NCI-H146 (cell line): ENCODE measurements at regions not wholly inside any gene's neighbourhood (a gene's known extent, or its start where the extent isn't known, plus 50 kb on each side); places are given as distances from the start of the nearest gene placed in this dataset.
A peak's percentile ranks its signal among the peaks of the same experiment; 100 is the strongest.
"Not testable (repeated sequence)": the region's sequence is repeated elsewhere in the genome, so short reads cannot be mapped to it uniquely, and the experiment has no call there.

Source experiments
- DNase-seq: peaks from one replicate; lab custom pipeline; 2025; lab: John Stamatoyannopoulos, UW

DNA sequence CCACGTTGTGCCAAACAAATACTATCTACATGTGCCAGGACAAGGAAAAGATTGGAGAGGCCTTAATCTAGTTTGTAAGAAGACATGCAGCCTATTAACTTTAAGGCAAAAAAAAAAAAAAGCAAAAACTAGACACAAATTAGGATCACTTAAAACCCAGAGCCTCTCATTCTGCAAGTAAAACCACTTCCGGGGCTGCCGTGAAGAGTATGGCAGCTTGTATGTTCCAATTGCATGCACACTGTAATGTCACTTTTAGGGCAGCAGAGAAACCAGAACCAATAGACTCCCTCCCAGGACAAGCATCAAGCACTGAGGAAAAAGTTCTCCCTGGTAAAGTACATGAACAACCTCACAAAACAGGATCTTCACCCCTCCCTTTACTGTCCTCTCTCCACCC lies 70.6 kb downstream of the RSL24D1 start:
- DNase-seq, result no peak

GRCh38 chr15:55124616-55125015 lies 72.1 kb downstream of the RSL24D1 start:
- no peak for DNase-seq

DNA sequence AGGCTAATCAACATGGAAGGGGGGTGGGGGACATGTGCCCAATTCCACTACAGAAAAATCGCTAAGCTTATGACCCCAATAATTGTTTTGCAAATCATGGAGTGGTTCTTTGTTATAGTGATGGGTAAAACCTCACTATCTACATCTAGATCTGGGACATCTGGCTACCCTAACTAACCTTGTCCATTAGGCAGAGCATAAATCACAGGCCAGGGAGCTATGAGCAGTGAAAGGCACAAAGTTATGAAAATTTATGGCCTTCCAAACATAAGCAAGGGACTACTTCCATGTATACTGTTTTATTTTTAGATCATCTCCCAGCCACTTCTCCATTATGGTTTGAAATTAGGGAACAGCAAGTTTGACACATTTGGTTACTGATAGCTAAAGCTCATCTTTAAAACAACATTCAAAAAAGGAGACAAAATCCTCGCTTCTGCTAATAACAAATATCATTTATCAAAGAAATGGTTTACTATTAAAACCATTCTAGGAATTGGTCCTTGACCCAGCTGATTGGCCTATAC lies 78.3 kb downstream of the RSL24D1 start:
- no peak for DNase-seq

- DNase-seq, result no peak
Observed at GRCh38 chr15:55116636-55117035, 80.1 kb downstream of the RSL24D1 start.

DNA sequence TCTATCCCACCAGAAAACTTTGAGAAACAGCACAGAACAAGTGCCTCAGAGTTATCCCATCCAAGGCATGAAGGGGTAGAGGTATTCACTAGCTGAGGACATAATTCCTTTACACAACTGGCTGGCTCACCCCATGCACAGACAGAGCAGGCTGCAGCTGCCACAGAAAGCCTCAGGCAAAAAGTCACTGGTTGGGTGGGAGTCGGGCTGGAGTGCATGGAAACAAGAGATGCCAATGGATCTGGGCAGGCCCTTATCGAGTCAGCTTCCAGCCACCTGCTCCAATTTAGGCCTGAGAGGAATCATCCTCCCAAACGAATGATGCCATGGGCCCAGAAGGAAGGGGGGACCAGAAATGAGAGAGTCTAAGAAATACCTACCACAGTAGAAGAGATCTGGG lies 83.0 kb downstream of the RSL24D1 start:
- no peak for DNase-seq

- DNase-seq, result no peak
Observed at GRCh38 chr15:55112706-55113105, 84.0 kb downstream of the RSL24D1 start.

DNA sequence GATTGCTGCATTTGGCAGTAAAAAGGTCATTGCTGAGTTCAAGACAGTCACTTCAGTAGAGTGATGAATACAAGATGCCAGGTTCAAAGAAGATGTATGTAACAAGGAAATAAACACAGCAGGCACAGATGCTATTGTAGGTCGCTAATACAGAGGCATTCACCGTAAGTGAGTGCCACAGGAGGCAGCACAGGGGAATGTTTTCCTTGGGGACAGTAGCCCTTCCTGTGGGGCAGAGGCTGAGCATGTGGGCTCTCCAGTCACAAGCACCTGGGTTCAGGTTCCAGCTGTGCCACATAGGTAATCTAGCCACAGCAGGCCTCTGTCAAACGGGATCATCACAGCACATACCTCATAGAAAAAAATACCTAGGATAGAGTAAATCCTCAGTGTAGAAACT lies 86.3 kb downstream of the RSL24D1 start:
- DNase-seq, result no peak

DNA sequence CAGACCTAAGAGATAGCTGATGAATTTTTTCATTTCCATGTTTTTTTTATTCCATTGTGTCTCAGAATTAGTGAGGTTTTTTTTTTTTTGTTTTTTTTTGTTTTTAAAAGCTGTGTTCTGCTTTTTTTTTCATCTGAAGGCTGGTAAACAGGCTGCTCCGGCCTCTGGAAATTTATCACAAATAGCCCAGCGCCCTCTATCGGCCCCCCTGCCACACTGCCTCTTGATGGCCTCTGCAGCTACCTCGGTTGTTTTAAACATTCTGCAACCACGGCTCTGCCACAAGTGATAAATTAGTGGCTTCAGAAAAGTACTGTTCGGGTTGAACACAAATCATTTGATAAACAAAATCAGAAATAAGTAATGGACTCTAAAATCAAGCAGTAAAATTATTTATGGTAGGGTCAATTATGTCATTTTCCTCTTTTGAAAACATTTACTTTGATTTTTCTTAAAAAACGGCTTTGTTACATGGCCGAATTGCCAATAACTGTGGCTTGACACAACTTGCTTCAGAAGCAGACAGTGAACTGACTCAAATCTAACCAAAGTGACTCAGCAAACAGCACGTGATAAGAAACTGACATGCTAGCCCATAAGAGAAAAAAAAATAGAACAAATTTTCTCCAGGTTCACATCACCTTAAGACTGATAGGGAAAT lies 87.8 kb downstream of the RSL24D1 start:
- DNase-seq, result peak; percentile 27

DNA sequence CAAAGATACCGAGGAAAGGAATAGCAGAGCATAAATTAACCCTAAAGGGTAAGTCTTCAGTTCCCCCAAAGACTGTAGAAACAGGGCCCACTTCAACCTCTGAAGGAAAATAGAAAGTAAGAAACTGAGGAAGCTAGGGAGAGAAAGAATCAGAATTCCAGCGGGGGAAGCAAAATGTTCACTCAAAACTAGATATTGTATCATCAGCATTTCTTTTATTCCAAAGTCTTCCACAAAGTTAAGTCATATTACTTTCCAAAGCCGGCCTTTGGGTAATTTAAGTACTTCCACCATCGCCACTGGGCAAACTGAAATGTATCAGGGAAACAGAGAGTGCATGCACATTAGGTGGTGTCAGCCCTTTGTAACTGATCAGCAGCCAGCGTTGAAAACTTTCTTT lies 88.3 kb downstream of the RSL24D1 start:
- DNase-seq, result no peak

GRCh38 chr15:55106155-55106554 lies 90.6 kb downstream of the RSL24D1 start:
- no peak for DNase-seq

GRCh38 chr15:55094136-55094535 lies 102.6 kb downstream of the RSL24D1 start:
- DNase-seq, result no peak

DNA sequence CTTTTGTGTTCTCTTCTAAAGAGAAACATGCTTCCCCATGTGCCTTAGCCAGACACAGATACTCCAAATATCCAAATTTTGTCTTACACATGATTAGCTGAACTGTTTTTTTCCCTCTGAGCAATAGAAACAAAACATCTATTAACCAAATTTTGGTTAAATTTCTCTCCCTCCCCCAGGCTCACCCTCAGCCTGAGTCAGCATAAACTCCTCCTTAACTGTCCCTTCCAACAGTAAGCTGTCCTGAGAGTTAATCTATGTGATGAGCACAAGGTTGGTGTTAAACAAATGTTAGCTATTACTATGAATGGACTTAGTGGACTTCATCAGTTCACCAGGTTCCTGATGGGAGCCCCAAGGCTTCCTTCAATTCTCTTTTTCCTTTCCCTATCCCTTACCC lies 108.5 kb downstream of the RSL24D1 start:
- DNase-seq, result no peak

GRCh38 chr15:55084673-55085072 lies 112.1 kb downstream of the RSL24D1 start:
- no peak for DNase-seq

DNA sequence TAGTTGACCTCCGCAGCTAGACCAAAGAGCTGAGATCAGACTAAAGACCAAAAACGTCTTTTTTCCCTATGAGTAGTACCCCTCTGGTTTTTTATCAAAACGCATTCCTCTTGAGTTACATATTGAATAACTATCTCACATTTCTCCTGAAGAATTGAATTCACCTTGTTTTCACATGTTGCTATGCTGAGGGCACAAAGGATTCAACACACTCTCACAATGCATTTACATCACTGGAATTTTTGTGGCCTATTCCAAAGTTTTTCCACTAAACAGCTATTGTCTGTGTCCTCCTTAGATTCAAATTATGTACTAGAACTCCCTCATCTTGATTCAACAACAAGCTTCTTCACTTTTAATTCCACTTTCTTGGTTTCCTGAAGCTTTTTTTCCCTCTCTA lies 112.5 kb downstream of the RSL24D1 start:
- no peak for DNase-seq

GRCh38 chr15:55077052-55077451 lies 119.7 kb downstream of the RSL24D1 start:
- not testable (repeated sequence) for DNase-seq

DNA sequence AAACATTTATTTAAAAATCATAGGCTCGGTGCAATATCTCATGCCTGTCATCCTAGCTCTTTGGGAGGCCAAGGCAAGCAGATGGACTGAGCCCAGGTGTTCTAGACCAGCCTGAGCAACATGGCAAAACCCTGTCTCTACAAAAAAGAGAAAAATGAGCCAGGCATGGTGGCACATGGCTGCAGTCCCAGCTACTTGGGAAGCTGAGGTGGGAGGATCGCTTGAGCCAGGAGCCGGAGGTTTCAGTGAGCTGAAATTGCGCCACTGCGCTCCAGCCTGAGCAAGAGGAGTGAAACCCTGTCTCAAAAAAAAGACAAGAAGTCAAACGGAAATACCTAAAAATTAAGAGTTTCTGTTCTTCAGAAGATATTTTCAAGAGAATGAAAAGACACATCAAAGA lies 122.3 kb downstream of the RSL24D1 start:
- DNase-seq, result no peak

- DNase-seq, result not testable (repeated sequence)
Observed at GRCh38 chr15:55063970-55064369, 132.8 kb downstream of the RSL24D1 start.

DNA sequence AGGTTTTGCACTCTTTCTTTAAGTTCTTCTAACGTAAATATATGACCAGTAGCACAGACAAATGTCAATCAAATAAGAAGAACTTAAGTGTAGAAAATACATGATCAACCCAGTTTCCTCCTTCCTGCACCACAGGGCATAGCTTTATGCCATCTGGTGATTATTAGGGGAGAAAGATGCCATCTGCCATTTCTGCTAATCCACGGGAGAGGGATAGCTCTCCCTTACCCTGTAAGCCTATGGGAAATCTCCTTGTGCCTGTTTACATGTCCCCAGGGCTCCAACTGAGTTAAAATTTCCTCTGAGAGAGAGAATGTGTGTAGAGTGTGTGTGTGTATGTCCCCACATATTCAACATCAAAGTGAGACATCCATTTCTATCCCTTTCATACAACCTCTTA lies 135.9 kb downstream of the RSL24D1 start:
- no peak for DNase-seq

DNA sequence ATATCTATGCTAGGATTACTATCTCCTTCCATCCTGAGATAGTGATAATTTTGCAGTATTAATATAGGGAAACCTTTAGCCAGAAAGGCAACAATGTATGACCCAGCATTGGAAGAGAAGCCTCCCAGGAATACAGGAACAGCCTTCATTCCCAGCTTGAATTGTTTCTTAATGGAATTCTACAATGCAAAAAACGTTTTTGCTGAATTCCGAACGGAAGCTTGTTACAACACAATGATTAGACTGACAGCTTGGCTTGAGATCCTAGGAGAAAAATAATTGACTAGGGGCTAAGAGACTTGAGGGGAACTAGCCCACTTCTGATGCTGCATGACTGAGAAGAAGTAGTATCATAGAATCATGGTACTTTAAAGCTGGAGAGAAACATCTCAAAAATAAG lies 140.2 kb downstream of the RSL24D1 start:
- no peak for DNase-seq

GRCh38 chr15:55044162-55044561 lies 152.6 kb downstream of the RSL24D1 start:
- DNase-seq, result no peak

DNA sequence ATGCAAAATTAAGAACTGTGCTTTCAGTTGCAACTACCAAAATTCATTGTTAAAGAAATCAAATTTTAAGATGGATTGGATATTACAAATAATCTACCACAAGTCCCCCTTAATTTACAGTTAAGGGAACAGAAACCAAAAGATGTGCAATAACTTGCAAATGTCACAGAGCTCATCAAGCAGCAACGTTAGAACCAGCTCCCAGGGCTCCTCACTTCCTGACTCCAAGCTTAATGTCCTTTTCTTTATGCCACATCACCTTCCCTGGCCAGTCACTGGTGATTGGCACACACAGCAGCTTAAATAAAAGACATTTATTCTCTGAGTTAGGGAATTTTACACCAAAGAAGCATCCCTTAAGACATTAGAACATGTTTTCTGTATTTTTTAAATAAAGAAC lies 159.7 kb downstream of the RSL24D1 start:
- no peak for DNase-seq

GRCh38 chr15:55035749-55036148 lies 161.0 kb downstream of the RSL24D1 start:
- no peak for DNase-seq

DNA sequence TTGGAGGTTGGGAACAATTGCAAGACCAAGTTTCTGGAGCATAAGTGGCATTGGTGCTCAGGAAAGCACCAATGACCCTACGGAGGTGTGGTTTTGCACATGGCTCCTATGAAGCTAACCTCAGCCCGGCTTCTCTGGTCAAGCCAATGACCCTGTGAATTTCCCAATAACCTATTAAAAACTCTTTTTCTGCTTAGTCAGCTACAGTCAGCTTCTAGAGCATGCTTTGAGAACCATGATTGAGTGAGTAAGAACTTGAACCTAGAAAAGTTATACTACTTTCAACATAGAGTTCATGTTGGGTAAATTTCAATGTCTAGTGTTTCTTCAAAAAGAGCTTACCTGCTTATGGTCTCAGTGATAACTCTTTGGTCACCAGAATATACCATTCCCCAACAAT lies 163.2 kb downstream of the RSL24D1 start:
- no peak for DNase-seq

GRCh38 chr15:55031727-55032126 lies 165.0 kb downstream of the RSL24D1 start:
- DNase-seq, result no peak
